ENCODE measurements at regions not wholly inside any gene's neighbourhood (a gene's known extent, or its start where the extent isn't known, plus 50 kb on each side); places are given as distances from the start of the nearest gene placed in this dataset.

DNA sequence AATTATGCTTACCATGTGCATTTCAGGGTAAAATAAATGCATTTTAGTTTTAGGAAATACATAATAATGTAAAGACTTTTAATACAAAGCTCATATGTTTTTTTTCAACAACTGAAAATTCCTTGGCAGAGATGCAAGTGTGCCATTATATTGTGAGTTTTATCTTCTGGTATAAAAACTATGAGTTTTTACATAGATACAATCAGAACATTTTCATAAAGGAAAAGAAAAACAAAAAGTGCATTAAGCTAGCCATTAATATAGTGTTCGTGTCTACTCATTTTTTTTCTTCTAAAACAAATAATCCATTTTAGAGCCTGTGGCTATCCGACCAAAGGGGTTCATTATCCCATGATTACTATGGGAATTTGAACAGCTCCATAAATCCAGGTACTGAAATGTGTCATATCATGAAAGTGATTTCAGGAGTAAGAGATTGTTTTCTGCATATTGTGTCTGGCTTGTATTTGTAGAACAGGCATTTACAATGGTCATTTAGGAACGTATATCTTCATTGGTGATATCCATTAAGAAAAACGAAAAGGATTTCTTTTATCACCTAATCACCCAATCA is 236.9 kb upstream of the SLC10A2 start:
- Mint-ChIP-seq H3K36me3 (ENCODE audit: low read depth) (no peaks in the 10 kb centered on the region), H3K27ac (no peak overlapping the region)

DNA sequence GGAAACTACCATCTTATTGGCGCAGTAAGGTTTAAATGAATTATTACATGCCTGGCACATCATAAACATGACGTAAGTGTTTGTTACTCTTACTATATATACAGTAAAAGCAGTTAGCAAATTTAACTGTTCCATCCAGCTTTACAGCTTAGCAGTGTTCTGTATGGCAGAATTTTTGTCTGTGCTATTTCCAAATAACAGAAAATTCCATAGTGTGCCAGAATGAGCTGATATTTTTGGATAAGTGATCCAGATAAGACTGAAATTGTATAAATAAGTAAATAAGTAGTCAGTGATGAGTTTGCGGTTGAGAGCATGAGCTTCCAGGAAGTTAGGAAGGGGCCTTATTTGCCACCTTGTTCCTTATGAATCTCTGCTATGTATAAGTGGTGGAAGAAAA is 236.5 kb upstream of the SLC10A2 start:
- Mint-ChIP-seq H3K4me1 (ENCODE audit: low read depth) (no peaks in the 10 kb centered on the region), H3K4me3 (no peak overlapping the region), H3K36me3 (ENCODE audit: low read depth) (no peaks in the 10 kb centered on the region), H3K27me3 (no peaks in the 10 kb centered on the region), H3K9me3 (peaks cover 2% of the 10 kb centered on the region), H3K27ac (no peak overlapping the region)
- DNase-seq: no peak

More for the DNA sequence above, 236.9 kb upstream of the SLC10A2 start:
- H3K9me3 Mint-ChIP-seq: peaks cover 4% of the 10 kb centered on the region
- H3K27me3 Mint-ChIP-seq: no peaks in the 10 kb centered on the region
- no peak for DNase-seq
- H3K4me1 Mint-ChIP-seq (ENCODE audit: low read depth): no peaks in the 10 kb centered on the region
- no peak overlapping the region for H3K4me3 Mint-ChIP-seq

DNA sequence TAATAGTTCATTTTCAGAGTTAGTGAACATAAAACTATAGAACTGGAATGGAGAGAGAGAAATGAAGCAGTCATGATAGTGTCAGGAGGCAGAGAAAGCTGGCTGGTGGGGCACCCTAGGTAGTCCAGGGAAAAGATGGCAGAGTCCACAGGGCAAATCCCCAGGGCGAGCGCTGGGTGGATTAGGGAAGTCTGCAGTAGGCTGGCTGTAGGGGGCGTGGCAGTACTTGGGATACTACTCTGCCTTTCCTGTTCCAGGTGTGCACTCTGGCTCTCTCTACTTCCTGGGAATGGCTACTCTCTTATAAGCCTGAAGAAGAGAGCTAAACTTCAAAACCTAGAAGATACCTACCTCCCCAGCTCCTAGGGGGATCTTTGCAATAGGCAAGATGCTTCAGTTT is 232.9 kb upstream of the SLC10A2 start:
- Mint-ChIP-seq H3K4me3 (no peak overlapping the region), H3K27ac (no peak overlapping the region), H3K4me1 (ENCODE audit: low read depth) (no peaks in the 10 kb centered on the region), H3K9me3 (peaks cover 7% of the 10 kb centered on the region), H3K27me3 (no peaks in the 10 kb centered on the region), H3K36me3 (ENCODE audit: low read depth) (no peaks in the 10 kb centered on the region)
- DNase-seq: no peak

DNA sequence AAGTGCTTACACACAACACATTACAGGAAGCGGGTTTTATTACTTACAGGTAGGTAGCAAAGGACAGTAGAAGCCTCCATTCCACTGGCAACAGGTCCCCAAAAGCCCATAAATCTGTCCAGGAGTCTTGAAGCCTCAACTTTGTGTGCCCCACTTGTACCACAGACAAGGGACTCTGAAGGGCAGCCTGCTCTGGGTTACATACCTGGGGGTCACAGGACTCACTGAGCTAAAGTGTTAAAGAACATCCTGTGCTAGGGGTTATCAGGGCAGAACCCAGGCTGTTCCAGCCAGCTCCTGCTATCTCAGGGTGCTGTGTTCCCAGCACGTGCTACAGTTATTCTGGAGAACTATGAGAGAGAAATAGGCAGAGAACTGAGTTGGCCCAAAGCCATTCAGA is 230.9 kb upstream of the SLC10A2 start:
- H3K4me1 Mint-ChIP-seq (ENCODE audit: low read depth): no peaks in the 10 kb centered on the region
- no peak for DNase-seq
- H3K4me3 Mint-ChIP-seq: no peak overlapping the region
- peaks cover 7% of the 10 kb centered on the region for H3K9me3 Mint-ChIP-seq
- H3K27me3 Mint-ChIP-seq: no peaks in the 10 kb centered on the region
- no peaks in the 10 kb centered on the region for H3K36me3 Mint-ChIP-seq (ENCODE audit: low read depth)
- no peak overlapping the region for H3K27ac Mint-ChIP-seq

- Mint-ChIP-seq H3K4me3 (no peak overlapping the region), H3K27ac (no peak overlapping the region), H3K27me3 (no peaks in the 10 kb centered on the region), H3K9me3 (peaks cover 5% of the 10 kb centered on the region), H3K36me3 (ENCODE audit: low read depth) (no peaks in the 10 kb centered on the region), H3K4me1 (ENCODE audit: low read depth) (peaks cover 6% of the 10 kb centered on the region)
- DNase-seq: no peak
Measured at GRCh38 chr13:103291798-103292572, 225.8 kb upstream of the SLC10A2 start.

- Mint-ChIP-seq H3K4me3 (no peak overlapping the region), H3K36me3 (ENCODE audit: low read depth) (no peaks in the 10 kb centered on the region), H3K27ac (no peak overlapping the region), H3K9me3 (no peaks in the 10 kb centered on the region), H3K27me3 (no peaks in the 10 kb centered on the region), H3K4me1 (ENCODE audit: low read depth) (peaks cover 6% of the 10 kb centered on the region)
- DNase-seq: no peak
Measured at GRCh38 chr13:103291226-103291625, 225.0 kb upstream of the SLC10A2 start.

GRCh38 chr13:103289681-103290080 is 223.5 kb upstream of the SLC10A2 start:
- no peaks in the 10 kb centered on the region for H3K9me3 Mint-ChIP-seq
- no peak overlapping the region for H3K27ac Mint-ChIP-seq
- H3K4me3 Mint-ChIP-seq: no peak overlapping the region
- no peak for DNase-seq
- no peaks in the 10 kb centered on the region for H3K27me3 Mint-ChIP-seq
- H3K4me1 Mint-ChIP-seq (ENCODE audit: low read depth): peaks cover 6% of the 10 kb centered on the region
- H3K36me3 Mint-ChIP-seq (ENCODE audit: low read depth): no peaks in the 10 kb centered on the region

- H3K4me3 Mint-ChIP-seq: no peak overlapping the region
Measured at GRCh38 chr13:103288114-103288513, 221.9 kb upstream of the SLC10A2 start.

DNA sequence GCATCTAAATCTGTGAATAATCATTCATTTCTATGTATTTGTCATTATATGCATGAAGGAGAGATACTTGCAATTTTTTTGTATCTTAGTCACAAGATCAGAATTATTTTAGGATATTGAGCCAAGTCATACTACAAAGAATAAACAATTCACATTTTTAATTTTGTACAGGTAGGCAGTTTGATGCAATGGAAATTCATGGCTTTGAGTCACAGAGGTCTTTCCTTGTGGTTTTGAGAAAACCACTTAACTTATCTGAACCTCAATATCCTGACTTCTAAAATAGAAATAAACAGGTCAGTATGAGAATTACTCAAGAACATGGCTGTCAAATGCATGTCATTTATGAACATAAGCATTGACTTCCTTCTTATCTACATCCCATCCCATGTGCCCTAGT is 221.4 kb upstream of the SLC10A2 start:
- H3K4me3 Mint-ChIP-seq: no peak overlapping the region
- no peaks in the 10 kb centered on the region for H3K9me3 Mint-ChIP-seq
- H3K36me3 Mint-ChIP-seq (ENCODE audit: low read depth): no peaks in the 10 kb centered on the region
- H3K27ac Mint-ChIP-seq: no peak overlapping the region
- H3K27me3 Mint-ChIP-seq: peaks cover 9% of the 10 kb centered on the region
- DNase-seq: no peak
- H3K4me1 Mint-ChIP-seq (ENCODE audit: low read depth): peaks cover 6% of the 10 kb centered on the region

More at GRCh38 chr13:103288114-103288513, 221.9 kb upstream of the SLC10A2 start:
- DNase-seq: no peak
- H3K27ac Mint-ChIP-seq: peak overlapping the region; percentile 50
- no peaks in the 10 kb centered on the region for H3K36me3 Mint-ChIP-seq (ENCODE audit: low read depth)
- H3K4me1 Mint-ChIP-seq (ENCODE audit: low read depth): peaks cover 6% of the 10 kb centered on the region
- H3K27me3 Mint-ChIP-seq: peaks cover 4% of the 10 kb centered on the region
- H3K9me3 Mint-ChIP-seq: no peaks in the 10 kb centered on the region

GRCh38 chr13:103284466-103284865 is 218.2 kb upstream of the SLC10A2 start:
- DNase-seq: no peak
- Mint-ChIP-seq H3K36me3 (ENCODE audit: low read depth) (no peaks in the 10 kb centered on the region), H3K4me1 (ENCODE audit: low read depth) (peaks cover 6% of the 10 kb centered on the region), H3K27ac (no peak overlapping the region), H3K27me3 (peaks cover 9% of the 10 kb centered on the region), H3K4me3 (no peak overlapping the region), H3K9me3 (no peaks in the 10 kb centered on the region)

GRCh38 chr13:103283451-103283820 is 217.2 kb upstream of the SLC10A2 start:
- peaks cover 9% of the 10 kb centered on the region for H3K27me3 Mint-ChIP-seq
- H3K4me3 Mint-ChIP-seq: no peak overlapping the region
- H3K4me1 Mint-ChIP-seq (ENCODE audit: low read depth): peaks cover 6% of the 10 kb centered on the region
- H3K27ac Mint-ChIP-seq: no peak overlapping the region
- no peaks in the 10 kb centered on the region for H3K9me3 Mint-ChIP-seq
- no peak for DNase-seq
- no peaks in the 10 kb centered on the region for H3K36me3 Mint-ChIP-seq (ENCODE audit: low read depth)

- Mint-ChIP-seq H3K27me3 (peaks cover 9% of the 10 kb centered on the region), H3K27ac (no peak overlapping the region), H3K36me3 (ENCODE audit: low read depth) (no peaks in the 10 kb centered on the region), H3K4me1 (ENCODE audit: low read depth) (peaks cover 1% of the 10 kb centered on the region), H3K4me3 (no peak overlapping the region), H3K9me3 (no peaks in the 10 kb centered on the region)
- DNase-seq: no peak
Measured at GRCh38 chr13:103282571-103283450, 216.6 kb upstream of the SLC10A2 start.

DNA sequence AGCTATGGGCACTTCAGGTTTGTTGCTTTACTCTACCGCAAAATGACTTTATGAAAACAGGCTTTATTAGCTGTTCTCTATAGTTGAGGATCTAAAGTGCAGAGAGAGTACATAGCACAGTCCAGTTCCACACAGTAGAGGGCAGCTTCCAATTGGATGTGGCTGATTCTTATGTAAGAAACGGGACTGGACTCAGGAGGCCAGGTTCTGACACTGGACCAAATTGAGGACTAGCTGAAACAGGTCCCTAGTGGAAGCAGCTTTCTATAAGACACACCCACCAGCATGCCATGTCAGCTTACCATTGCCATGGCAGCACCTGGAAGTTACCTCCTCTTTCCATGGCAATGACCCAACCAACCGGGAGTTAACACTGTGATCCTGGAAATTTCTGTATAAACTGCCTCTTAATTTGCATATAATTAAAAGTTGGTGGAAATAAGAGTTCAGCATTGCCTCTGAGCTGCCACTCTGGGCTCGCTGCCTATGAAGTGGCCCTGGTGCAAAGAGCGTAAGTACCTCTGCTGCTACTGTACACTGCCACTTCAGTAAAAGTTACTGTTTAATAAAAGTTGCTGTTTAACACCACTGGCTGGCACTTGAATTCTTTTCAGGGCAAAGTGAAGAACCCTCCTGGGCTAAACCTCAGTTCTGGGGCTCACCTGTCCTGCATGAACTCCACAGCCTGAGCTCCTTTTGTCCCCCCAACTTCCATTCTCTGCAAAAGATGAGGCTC is 211.9 kb upstream of the SLC10A2 start:
- Mint-ChIP-seq H3K4me3 (no peak overlapping the region), H3K9me3 (no peaks in the 10 kb centered on the region), H3K27ac (no peak overlapping the region), H3K27me3 (peaks cover 5% of the 10 kb centered on the region), H3K4me1 (ENCODE audit: low read depth) (no peaks in the 10 kb centered on the region), H3K36me3 (ENCODE audit: low read depth) (no peaks in the 10 kb centered on the region)
- DNase-seq: no peak

GRCh38 chr13:103276775-103277498 is 210.7 kb upstream of the SLC10A2 start:
- no peaks in the 10 kb centered on the region for H3K27me3 Mint-ChIP-seq
- no peak overlapping the region for H3K27ac Mint-ChIP-seq
- H3K9me3 Mint-ChIP-seq: no peaks in the 10 kb centered on the region
- no peaks in the 10 kb centered on the region for H3K4me1 Mint-ChIP-seq (ENCODE audit: low read depth)
- H3K36me3 Mint-ChIP-seq (ENCODE audit: low read depth): no peaks in the 10 kb centered on the region
- H3K4me3 Mint-ChIP-seq: no peak overlapping the region
- no peak for DNase-seq

Data from activated T-cell treated with anti-CD3 and anti-CD28 coated beads, Interleukin-2, amount 50 U/mL, for 24 hours (primary cell).